DMS53 treated with DMSO at 0.1 percent for 48 hours (cell line): ENCODE measurements at regions not wholly inside any gene's neighbourhood (a gene's known extent, or its start where the extent isn't known, plus 50 kb on each side); places are given as distances from the start of the nearest gene placed in this dataset.

Source experiments
- DNase-seq: peaks from one replicate; lab custom pipeline; 2025; ENCODE audit not compliant: unreplicated experiment; lab: John Stamatoyannopoulos, UW

- DNase-seq = no peak
These were observed 148.0 kb upstream of the SLC14A2 start for GRCh38 chr18:45467293-45467692.

- no peak for DNase-seq
These were observed 147.3 kb upstream of the SLC14A2 start for GRCh38 chr18:45467945-45468344.

- DNase-seq = no peak
These were observed 136.4 kb upstream of the SLC14A2 start for GRCh38 chr18:45478889-45479288.

- no peak for DNase-seq
These were observed 134.9 kb upstream of the SLC14A2 start for GRCh38 chr18:45480219-45481015.

DNA sequence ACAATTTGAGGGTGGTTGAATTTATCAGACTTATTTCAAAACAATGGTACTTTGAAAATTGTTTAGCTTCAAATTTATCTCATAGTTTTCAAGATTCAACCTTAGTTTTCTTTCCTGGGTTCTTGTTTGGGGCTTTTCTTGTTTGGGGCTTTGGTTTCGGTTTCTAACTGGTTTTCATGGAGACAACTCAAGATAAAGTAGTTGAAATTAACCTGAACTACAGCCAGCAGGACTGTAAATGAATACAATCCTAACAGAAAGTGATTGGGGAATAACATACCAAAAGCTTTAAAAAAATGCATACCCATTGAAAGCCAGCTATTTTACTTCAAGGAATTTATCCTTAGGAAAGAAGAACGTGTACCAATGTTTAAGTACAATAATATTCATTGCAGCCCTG lies 133.5 kb upstream of the SLC14A2 start:
- DNase-seq = no peak

DNA sequence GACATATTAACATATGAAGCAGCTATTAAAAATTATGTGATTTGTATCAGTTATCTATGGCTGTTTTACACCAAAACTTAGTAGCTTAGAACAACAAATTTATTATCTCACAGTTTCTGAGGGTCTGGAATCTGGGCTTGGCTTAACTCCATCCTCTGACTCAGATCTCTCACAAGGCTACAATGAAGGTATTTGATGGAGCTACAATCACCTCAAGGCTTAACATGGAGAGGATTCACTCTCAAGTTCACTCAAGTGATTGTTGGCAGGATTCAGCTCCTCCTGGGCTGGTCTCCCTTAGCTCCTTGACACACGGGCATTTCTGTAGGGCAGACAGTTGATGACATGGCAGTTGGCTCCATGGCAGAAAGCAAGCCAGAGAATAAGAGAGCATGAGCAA lies 133.0 kb upstream of the SLC14A2 start:
- no peak for DNase-seq

DNA sequence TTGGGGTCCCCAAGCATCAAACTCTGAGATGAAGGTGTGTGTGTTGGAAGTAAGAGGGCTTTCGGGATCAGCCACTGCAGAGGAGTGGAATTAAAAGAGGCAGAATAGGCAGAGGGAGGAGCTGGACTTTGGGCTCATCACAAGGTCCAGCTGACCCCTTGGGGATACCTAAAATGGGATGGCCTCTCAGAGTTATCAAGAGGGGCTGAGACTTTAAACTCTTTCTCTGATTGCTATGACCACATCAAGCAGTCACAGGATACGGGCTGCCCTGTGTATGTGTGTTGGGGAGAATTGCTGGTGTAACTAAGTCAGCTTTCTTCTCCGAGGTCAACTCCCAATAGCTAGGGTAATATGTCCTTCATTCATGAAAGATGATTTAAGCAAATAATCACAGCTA lies 127.7 kb upstream of the SLC14A2 start:
- DNase-seq = no peak

GRCh38 chr18:45488645-45489044 lies 126.6 kb upstream of the SLC14A2 start:
- no peak for DNase-seq

- DNase-seq = no peak
These were observed 121.4 kb upstream of the SLC14A2 start for GRCh38 chr18:45493830-45494229.

DNA sequence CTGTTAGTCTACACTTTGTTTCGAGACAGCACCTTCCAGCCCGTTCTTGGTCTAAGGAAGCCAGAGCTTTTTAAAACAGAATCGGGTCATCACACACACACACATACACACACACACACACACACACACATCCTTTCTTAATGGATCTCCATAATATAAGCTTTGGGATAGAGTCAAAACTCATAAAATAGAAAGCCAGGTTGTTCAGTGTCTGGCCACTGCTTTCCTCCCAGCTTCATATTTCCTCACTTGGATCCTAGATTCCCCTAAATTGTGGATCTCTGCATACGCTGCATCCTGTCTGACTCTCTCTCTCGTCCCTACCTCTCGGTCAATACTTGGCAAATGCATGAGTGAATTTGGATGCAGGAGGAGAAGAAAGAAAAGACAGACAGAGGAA lies 120.5 kb upstream of the SLC14A2 start:
- DNase-seq = no peak

- no peak for DNase-seq
These were observed 118.5 kb upstream of the SLC14A2 start for GRCh38 chr18:45496741-45497140.

- DNase-seq = no peak
These were observed 117.5 kb upstream of the SLC14A2 start for GRCh38 chr18:45497595-45498286.

DNA sequence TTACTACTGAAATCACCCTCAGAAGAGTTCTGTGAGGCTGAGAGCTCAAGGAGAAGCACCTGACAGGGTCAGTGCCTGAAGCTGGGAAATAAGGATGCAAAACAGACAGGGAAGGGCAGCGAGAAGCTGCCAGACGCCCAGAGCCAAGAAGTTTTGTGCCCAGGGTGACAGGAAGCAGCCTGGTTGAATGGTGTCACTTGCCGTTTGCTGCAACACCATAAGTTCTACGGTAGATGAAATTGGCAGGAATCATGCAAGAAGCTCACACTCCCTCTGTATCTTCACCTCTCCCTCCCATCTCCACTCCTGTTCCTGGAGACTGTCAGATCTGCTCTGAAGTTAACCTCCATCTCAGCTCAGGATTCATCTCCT lies 117.0 kb upstream of the SLC14A2 start:
- DNase-seq = no peak

DNA sequence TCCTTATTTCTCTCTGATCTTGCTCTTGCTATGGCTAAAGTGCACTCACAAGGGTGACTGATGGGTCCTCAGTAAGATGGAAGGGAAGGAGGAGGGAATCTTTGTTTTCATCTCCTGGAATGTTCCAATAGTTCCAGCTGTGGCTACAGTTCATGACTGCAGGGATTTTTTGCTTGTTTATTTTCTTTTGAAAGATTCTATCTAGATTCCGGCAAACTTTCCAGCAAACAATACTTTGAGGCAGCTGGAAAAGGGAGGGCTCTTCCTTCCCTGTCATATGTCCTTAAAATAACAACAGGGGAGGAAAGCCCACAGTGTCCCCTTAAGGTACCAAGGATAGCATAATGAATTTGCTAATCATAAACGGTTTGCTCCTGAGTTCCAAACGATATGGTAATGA lies 111.3 kb upstream of the SLC14A2 start:
- DNase-seq = no peak

- DNase-seq = no peak
These were observed 109.6 kb upstream of the SLC14A2 start for GRCh38 chr18:45505497-45506206.

- DNase-seq = no peak
These were observed 108.3 kb upstream of the SLC14A2 start for GRCh38 chr18:45506951-45507350.

- DNase-seq = no peak
These were observed 105.7 kb upstream of the SLC14A2 start for GRCh38 chr18:45509535-45509934.

DNA sequence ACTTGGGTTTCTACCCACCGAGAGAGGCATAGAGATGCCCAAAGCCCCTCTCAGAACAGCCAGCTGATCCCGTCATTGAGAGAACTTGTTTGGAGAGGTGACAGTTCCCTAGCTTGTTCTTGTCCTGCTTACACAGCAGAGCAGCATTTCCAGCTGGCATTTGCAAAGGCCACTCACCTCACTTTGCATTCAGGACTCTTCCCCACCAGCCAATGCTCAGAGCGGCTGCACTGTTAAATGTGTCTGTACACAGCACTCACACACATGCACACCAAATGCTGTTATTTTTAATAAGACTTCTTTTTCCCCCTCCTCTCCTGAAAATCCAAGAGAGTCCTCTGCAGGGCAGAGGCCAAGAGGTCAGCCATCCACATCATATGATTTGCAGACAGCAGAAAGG lies 104.6 kb upstream of the SLC14A2 start:
- no peak for DNase-seq

GRCh38 chr18:45512363-45512953 lies 102.8 kb upstream of the SLC14A2 start:
- DNase-seq = no peak

GRCh38 chr18:45517181-45517741 lies 98.0 kb upstream of the SLC14A2 start:
- no peak for DNase-seq
